ENCODE measurements at regions not wholly inside any gene's neighbourhood (a gene's known extent, or its start where the extent isn't known, plus 50 kb on each side); places are given as distances from the start of the nearest gene placed in this dataset.

DNA sequence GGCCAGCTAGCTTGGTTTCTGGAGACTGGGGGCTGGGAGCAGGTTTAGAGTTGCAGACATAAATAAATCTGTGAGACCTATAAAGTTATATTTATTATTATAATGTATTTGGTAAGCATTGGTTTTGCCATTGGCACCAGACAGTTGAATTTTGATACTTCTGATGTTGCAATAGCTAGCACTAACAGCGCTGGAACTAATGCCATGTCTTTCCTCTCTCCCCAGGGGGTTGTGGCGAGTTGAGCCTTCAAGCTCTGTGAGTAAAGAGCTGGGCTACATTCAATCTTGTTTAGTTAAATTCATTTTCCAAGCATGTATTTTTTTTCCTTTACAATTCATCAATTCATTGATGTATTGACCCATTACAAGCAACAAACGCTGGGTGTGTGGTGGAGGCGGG is 358.7 kb upstream of the NR3C2 start:
- TF ChIP-seq FOXJ3 (CRISPR knock-in tag; IDR thresholded peaks at IDR 0.05) (no peak), MXI1 (IDR thresholded peaks at IDR 0.05; ENCODE audit: low read depth, low read length) (no peak), CTCF (IDR thresholded peaks at IDR 0.05) (no peak), POLR2AphosphoS5 (IDR thresholded peaks at IDR 0.05; ENCODE audit: low read depth, low read length) (no peak), SMC3 (IDR thresholded peaks at IDR 0.05; ENCODE audit: low read depth, low read length) (no peak), TAF1 (IDR thresholded peaks at IDR 0.05; ENCODE audit: borderline replicate concordance, low read depth, low read length) (no peak), YY1 (IDR thresholded peaks at IDR 0.05; ENCODE audit: low read depth) (no peak)
- TF ChIP-seq, protein P1, sequence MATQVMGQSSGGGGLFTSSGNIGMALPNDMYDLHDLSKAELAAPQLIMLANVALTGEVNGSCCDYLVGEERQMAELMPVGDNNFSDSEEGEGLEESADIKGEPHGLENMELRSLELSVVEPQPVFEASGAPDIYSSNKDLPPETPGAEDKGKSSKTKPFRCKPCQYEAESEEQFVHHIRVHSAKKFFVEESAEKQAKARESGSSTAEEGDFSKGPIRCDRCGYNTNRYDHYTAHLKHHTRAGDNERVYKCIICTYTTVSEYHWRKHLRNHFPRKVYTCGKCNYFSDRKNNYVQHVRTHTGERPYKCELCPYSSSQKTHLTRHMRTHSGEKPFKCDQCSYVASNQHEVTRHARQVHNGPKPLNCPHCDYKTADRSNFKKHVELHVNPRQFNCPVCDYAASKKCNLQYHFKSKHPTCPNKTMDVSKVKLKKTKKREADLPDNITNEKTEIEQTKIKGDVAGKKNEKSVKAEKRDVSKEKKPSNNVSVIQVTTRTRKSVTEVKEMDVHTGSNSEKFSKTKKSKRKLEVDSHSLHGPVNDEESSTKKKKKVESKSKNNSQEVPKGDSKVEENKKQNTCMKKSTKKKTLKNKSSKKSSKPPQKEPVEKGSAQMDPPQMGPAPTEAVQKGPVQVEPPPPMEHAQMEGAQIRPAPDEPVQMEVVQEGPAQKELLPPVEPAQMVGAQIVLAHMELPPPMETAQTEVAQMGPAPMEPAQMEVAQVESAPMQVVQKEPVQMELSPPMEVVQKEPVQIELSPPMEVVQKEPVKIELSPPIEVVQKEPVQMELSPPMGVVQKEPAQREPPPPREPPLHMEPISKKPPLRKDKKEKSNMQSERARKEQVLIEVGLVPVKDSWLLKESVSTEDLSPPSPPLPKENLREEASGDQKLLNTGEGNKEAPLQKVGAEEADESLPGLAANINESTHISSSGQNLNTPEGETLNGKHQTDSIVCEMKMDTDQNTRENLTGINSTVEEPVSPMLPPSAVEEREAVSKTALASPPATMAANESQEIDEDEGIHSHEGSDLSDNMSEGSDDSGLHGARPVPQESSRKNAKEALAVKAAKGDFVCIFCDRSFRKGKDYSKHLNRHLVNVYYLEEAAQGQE (IDR thresholded peaks at IDR 0.05; ENCODE audit: low read depth, low read length), result no peak

Measured in SK-N-SH (cell line).